Psoas muscle (tissue), 7 donors: ENCODE measurements at regions not wholly inside any gene's neighbourhood (a gene's known extent, or its start where the extent isn't known, plus 50 kb on each side); places are given as distances from the start of the nearest gene placed in this dataset.

ENCODE experiments used
- ATAC-seq, 4 donors: fragments of 200-7000 bp; cut with Tn5 transposase; one replicate each; pipeline ENCODE4 v1.9.1; 2020; ENCODE audit warnings: moderate library complexity in 3 of 4, mild to moderate bottlenecking in 2 of 4
- DNase-seq, 2 donors: peaks; one replicate each; pipeline ENCODE4 v3.0.0-alpha.2; 2020
- H3K27ac ChIP-seq: fragments of 200-600 bp; one replicate; pipeline ENCODE4 v1.8.0; 2022
- H3K27me3 ChIP-seq, 3 donors: fragments of 200-600 bp in 1 of 3; one replicate each; pipeline versions ENCODE4 v1.6.1 to v1.8.0; 2013 to 2022; ENCODE audit warnings: low read length in 2 of 3, mild to moderate bottlenecking in 2 of 3, moderate library complexity in 1 of 3; ENCODE audit not compliant: insufficient read depth in 3 of 3
- H3K36me3 ChIP-seq, 2 donors: fragments of 200-600 bp in 1 of 2; one replicate each; pipeline versions ENCODE4 v1.6.1 to v1.8.0; 2013 to 2022; ENCODE audit warnings: low read depth in 1 of 2, mild to moderate bottlenecking in 1 of 2, moderate library complexity in 1 of 2; ENCODE audit not compliant: insufficient read depth in 1 of 2
- H3K4me1 ChIP-seq: fragments of 200-600 bp; one replicate; pipeline ENCODE4 v1.8.0; 2022
- H3K4me3 ChIP-seq: fragments of 200-600 bp; one replicate; pipeline ENCODE4 v1.8.0; 2022; ENCODE audit warnings: mild to moderate bottlenecking
- H3K9me3 ChIP-seq: fragments of 200-600 bp; one replicate; pipeline ENCODE4 v1.8.0; 2022
- CTCF ChIP-seq: fragments of 200-600 bp; IDR thresholded peaks from one replicate; pipeline ENCODE4 v1.8.0; 2022; ENCODE audit warnings: antibody characterized with exemption
- WGBS, 3 donors: extraction: QIAGEN DNeasy Blood & Tissue Kit; methylation state at CpG; one replicate each; pipeline versions ENCODE4 v1.1.6 to v1.1.7; 2013; 5-methylcytosine and 5-hydroxymethylcytosine counted together
- intact Hi-C, 2 donors: fragments of 100-400 bp; cut with DNase I; formaldehyde crosslinking; loops; one replicate each; pipeline versions ENCODE4 v1.11.0 to v1.14.2; 2022
- donor health status: healthy with polysubstance abuse.
- donor health status: DM: no; HTN: no; CAD: no; lungs with moderate emphysema.
- donor health status: Bipolar disorder and iron deficiency.
- donor health status: healthy.
- donor health status: DM: yes; HTN: yes; CAD: no.
- donor health status: DM: no; HTN: no; CAD: no.
- donor health status: DM: yes; HTN: yes; CAD: no.

- Histone ChIP-seq H3K36me3 (no peaks in the 10 kb centered on the region), H3K4me1 (no peaks in the 10 kb centered on the region), H3K27ac (no peak overlapping the region), H3K9me3 (no peaks in the 10 kb centered on the region), H3K27me3 (no peaks in the 10 kb centered on the region), H3K4me3 (no peak overlapping the region)
- ATAC-seq = no peak
- no peak for TF ChIP-seq CTCF
- DNase-seq = no peak
- WGBS, 3 donors = 83 to 98% (median 87%) methylated on average over 1 of the region's 1 CpG
- intact Hi-C loops = no loop called here
Observed at GRCh38 chr3:174792864-174793263, 66.3 kb upstream of the NAALADL2 start.
